ENCODE measurements at regions not wholly inside any gene's neighbourhood (a gene's known extent, or its start where the extent isn't known, plus 50 kb on each side); places are given as distances from the start of the nearest gene placed in this dataset.
A peak's percentile ranks its signal among the peaks of the same experiment; 100 is the strongest.

- TF ChIP-seq POLR2A (IDR thresholded peaks at IDR 0.05): no peak
- no peak for TF ChIP-seq CTCF (IDR thresholded peaks at IDR 0.05)
- DNase-seq: no peak
- H3K9me3 ChIP-seq: no peaks in the 10 kb centered on the region
- intact Hi-C loops (cut with DNase I; ENCODE audit: low total_unique reads): no loop called here
- no peaks in the 10 kb centered on the region for H3K36me3 ChIP-seq (ENCODE audit: low read depth, missing control alignments)
- no peaks in the 10 kb centered on the region for H3K27me3 ChIP-seq
- H3K4me1 ChIP-seq: no peaks in the 10 kb centered on the region
- WGBS, 2 donors: 70 to 81% methylated on average over 1 of the region's 1 CpG
- H3K4me3 ChIP-seq: no peak overlapping the region
- H3K27ac ChIP-seq: no peak overlapping the region
Observed at GRCh38 chr2:115904516-115904915, 1462.1 kb downstream of the DPP10 start.

GRCh38 chr2:115908731-115909130 is 1466.3 kb downstream of the DPP10 start:
- intact Hi-C loops (cut with DNase I; ENCODE audit: low total_unique reads): no loop called here
- Histone ChIP-seq H3K4me1 (no peaks in the 10 kb centered on the region), H3K36me3 (ENCODE audit: low read depth, missing control alignments) (no peaks in the 10 kb centered on the region), H3K27ac (no peak overlapping the region), H3K27me3 (no peaks in the 10 kb centered on the region), H3K4me3 (no peak overlapping the region), H3K9me3 (no peaks in the 10 kb centered on the region)
- 51 to 61% methylated on average over 2 of the region's 2 CpGs for WGBS, 2 donors
- peak; percentile 56 for DNase-seq
- TF ChIP-seq POLR2A (IDR thresholded peaks at IDR 0.05): no peak
- no peak for TF ChIP-seq CTCF (IDR thresholded peaks at IDR 0.05)

- TF ChIP-seq CTCF (IDR thresholded peaks at IDR 0.05) (peak in 2 of 3 experiments; percentile 3 to 26), POLR2A (IDR thresholded peaks at IDR 0.05) (no peak)
- 68 to 76% methylated on average over 6 of the region's 6 CpGs for WGBS, 2 donors
- DNase-seq: peak; percentile 25
- intact Hi-C loops (cut with DNase I; ENCODE audit: low total_unique reads): no loop called here
- Histone ChIP-seq H3K4me3 (no peak overlapping the region), H3K4me1 (no peaks in the 10 kb centered on the region), H3K36me3 (ENCODE audit: low read depth, missing control alignments) (no peaks in the 10 kb centered on the region), H3K27ac (no peak overlapping the region), H3K9me3 (no peaks in the 10 kb centered on the region), H3K27me3 (no peaks in the 10 kb centered on the region)
Observed at GRCh38 chr2:115910270-115910669, 1467.8 kb downstream of the DPP10 start.

GRCh38 chr2:115913921-115914320 is 1471.5 kb downstream of the DPP10 start:
- Histone ChIP-seq H3K4me1 (no peaks in the 10 kb centered on the region), H3K27ac (no peak overlapping the region), H3K4me3 (no peak overlapping the region), H3K9me3 (no peaks in the 10 kb centered on the region), H3K27me3 (no peaks in the 10 kb centered on the region), H3K36me3 (ENCODE audit: low read depth, missing control alignments) (no peaks in the 10 kb centered on the region)
- DNase-seq: no peak
- intact Hi-C loops (cut with DNase I; ENCODE audit: low total_unique reads): no loop called here
- no peak for TF ChIP-seq POLR2A (IDR thresholded peaks at IDR 0.05)
- TF ChIP-seq CTCF (IDR thresholded peaks at IDR 0.05): no peak
- 83 to 93% methylated on average over 5 of the region's 5 CpGs for WGBS, 2 donors

GRCh38 chr2:115921541-115921940 is 1479.1 kb downstream of the DPP10 start:
- intact Hi-C loops (cut with DNase I; ENCODE audit: low total_unique reads): no loop called here

More at GRCh38 chr2:115921541-115921940, 1479.1 kb downstream of the DPP10 start:
- TF ChIP-seq CTCF (IDR thresholded peaks at IDR 0.05) (no peak), POLR2A (IDR thresholded peaks at IDR 0.05) (no peak)
- DNase-seq: no peak
- no peaks in the 10 kb centered on the region for H3K9me3 ChIP-seq
- no peak overlapping the region for H3K27ac ChIP-seq
- 48 to 54% methylated on average over 2 of the region's 2 CpGs for WGBS, 2 donors
- H3K27me3 ChIP-seq: no peaks in the 10 kb centered on the region
- no peak overlapping the region for H3K4me3 ChIP-seq
- no peaks in the 10 kb centered on the region for H3K36me3 ChIP-seq (ENCODE audit: low read depth, missing control alignments)
- no peaks in the 10 kb centered on the region for H3K4me1 ChIP-seq
